GM23338 (cell line): ENCODE measurements at regions not wholly inside any gene's neighbourhood (a gene's known extent, or its start where the extent isn't known, plus 50 kb on each side); places are given as distances from the start of the nearest gene placed in this dataset.

Experiments used
- ATAC-seq: fragments of 200-7000 bp; cut with Tn5 transposase; 3 replicates; pipeline ENCODE4 v1.9.1; 2020
- DNase-seq: peaks from one replicate; pipeline ENCODE4 v3.0.0-alpha.2; 2015; ENCODE audit warnings: low spot score
- H2AFZ ChIP-seq: fragments of 200-600 bp; sonication (generic); 2 replicates; pipeline ENCODE4 v1.8.0; 2016; ENCODE audit warnings: antibody characterized with exemption, mild to moderate bottlenecking, moderate library complexity
- H3F3A ChIP-seq: fragments of 200-600 bp; sonication (generic); replicated peaks from 2 replicates; pipeline ENCODE4 v1.8.0; 2017; ENCODE audit warnings: antibody characterized with exemption, mixed run types, low read depth
- H3K27ac ChIP-seq: fragments of 200-600 bp; sonication (generic); 2 replicates; pipeline ENCODE4 v1.6.1; 2016; ENCODE audit warnings: low read depth
- H3K27me3 ChIP-seq: fragments of 200-600 bp; sonication (generic); 2 replicates; pipeline ENCODE4 v1.8.0; 2016; ENCODE audit warnings: mild to moderate bottlenecking, mixed run types, moderate library complexity; ENCODE audit not compliant: insufficient read depth
- H3K36me3 ChIP-seq: fragments of 200-600 bp; sonication (generic); 2 replicates; pipeline ENCODE4 v1.8.0; 2016; ENCODE audit warnings: mild to moderate bottlenecking; ENCODE audit not compliant: insufficient read depth
- H3K4me1 ChIP-seq: fragments of 200-600 bp; sonication (generic); 2 replicates; pipeline ENCODE4 v1.8.0; 2016; ENCODE audit warnings: mild to moderate bottlenecking, moderate library complexity; ENCODE audit not compliant: insufficient read depth
- H3K4me2 ChIP-seq: fragments of 200-600 bp; sonication (generic); 2 replicates; pipeline ENCODE4 v1.7.1; 2017; ENCODE audit warnings: mixed run types
- H3K4me3 ChIP-seq: fragments of 200-600 bp; sonication (generic); 2 replicates; pipeline ENCODE4 v1.6.1; 2016; ENCODE audit warnings: mixed run types
- H3K79me2 ChIP-seq: fragments of 200-600 bp; sonication (generic); replicated peaks from 2 replicates; pipeline ENCODE4 v1.8.0; 2017; ENCODE audit warnings: mild to moderate bottlenecking; ENCODE audit not compliant: insufficient read depth
- H3K9me2 ChIP-seq: fragments of 200-600 bp; sonication (generic); 2 replicates; pipeline ENCODE4 v1.8.0; 2017; ENCODE audit not compliant: insufficient read depth
- H4K20me1 ChIP-seq: fragments of 200-600 bp; sonication (generic); replicated peaks from 2 replicates; pipeline ENCODE4 v1.8.0; 2017; ENCODE audit warnings: mild to moderate bottlenecking; ENCODE audit not compliant: insufficient read depth
- H3K27ac Mint-ChIP-seq: 2 replicates; pipeline ENCODE4 v1.8.0; 2020; ENCODE audit warnings: inconsistent platforms, mild to moderate bottlenecking, moderate library complexity, mixed read lengths
- H3K27me3 Mint-ChIP-seq: 3 replicates; pipeline ENCODE4 v1.8.0; 2022; ENCODE audit warnings: low read depth, mild to moderate bottlenecking, moderate library complexity, mixed read lengths, inconsistent platforms; ENCODE audit not compliant: insufficient read depth, poor library complexity
- H3K36me3 Mint-ChIP-seq: 3 replicates; pipeline ENCODE4 v1.8.0; 2021; ENCODE audit warnings: low read depth, mild to moderate bottlenecking, inconsistent platforms, moderate library complexity, mixed read lengths
- H3K4me1 Mint-ChIP-seq: 3 replicates; pipeline ENCODE4 v1.8.0; 2020; ENCODE audit warnings: mild to moderate bottlenecking, inconsistent platforms, mixed read lengths
- H3K4me3 Mint-ChIP-seq: 3 replicates; pipeline ENCODE4 v1.8.0; 2021; ENCODE audit warnings: moderate library complexity, mild to moderate bottlenecking, inconsistent platforms, mixed read lengths
- H3K9me3 Mint-ChIP-seq: 3 replicates; pipeline ENCODE4 v1.8.0; 2020; ENCODE audit warnings: moderate library complexity, mild to moderate bottlenecking, inconsistent platforms, mixed read lengths
- CREB1 ChIP-seq: fragments of 250-450 bp; sonication (Bioruptor Pico); IDR thresholded peaks from 2 replicates; pipeline ENCODE4 v1.5.0; 2020; ENCODE audit warnings: low read depth, mild to moderate bottlenecking, moderate library complexity
- CTCF ChIP-seq, 2 experiments: fragments of 200-600 bp in 1 of 2; sonication (generic) in 1 of 2; conservative IDR thresholded peaks; 2 replicates each; pipeline versions ENCODE4 v1.5.1 to v1.6.1; 2016 to 2017; ENCODE audit warnings: antibody characterized with exemption in 2 of 2, low read depth in 2 of 2, mild to moderate bottlenecking in 2 of 2, moderate library complexity in 1 of 2
- ETS1 ChIP-seq: IDR thresholded peaks from 2 replicates; pipeline ENCODE4 v1.6.1; 2016; ENCODE audit warnings: antibody characterized with exemption
- EZH2 ChIP-seq: fragments of 200-600 bp; sonication (generic); IDR thresholded peaks from one replicate; pipeline ENCODE4 v1.8.0; 2017; ENCODE audit warnings: antibody characterized with exemption, mild to moderate bottlenecking, low read depth; ENCODE audit not compliant: unreplicated experiment
- EZH2phosphoT487 ChIP-seq: fragments of 200-600 bp; sonication (generic); IDR thresholded peaks from one replicate; pipeline ENCODE4 v1.8.1; 2018; ENCODE audit warnings: antibody characterized with exemption; ENCODE audit not compliant: unreplicated experiment
- JUNB ChIP-seq: IDR thresholded peaks from one replicate; pipeline ENCODE4 v1.6.1; 2016; ENCODE audit warnings: antibody characterized with exemption; ENCODE audit not compliant: unreplicated experiment
- NANOG ChIP-seq: IDR thresholded peaks from 2 replicates; pipeline ENCODE4 v1.6.1; 2016; ENCODE audit warnings: antibody characterized with exemption, borderline replicate concordance
- POLR2AphosphoS5 ChIP-seq: IDR thresholded peaks from 2 replicates; pipeline ENCODE4 v1.6.1; 2016; ENCODE audit warnings: antibody characterized with exemption, low read depth
- REST ChIP-seq: IDR thresholded peaks from one replicate; pipeline ENCODE4 v1.6.1; 2018; ENCODE audit warnings: antibody characterized with exemption; ENCODE audit not compliant: unreplicated experiment
- STAT1 ChIP-seq: IDR thresholded peaks from one replicate; pipeline ENCODE4 v1.6.1; 2016; ENCODE audit warnings: antibody characterized with exemption; ENCODE audit not compliant: unreplicated experiment
- ZNF114 ChIP-seq: fragments of 250-450 bp; sonication (Bioruptor Pico); IDR thresholded peaks from 2 replicates; pipeline ENCODE4 v1.5.0; 2020; ENCODE audit warnings: mild to moderate bottlenecking, moderate library complexity
- ZNF331 ChIP-seq: fragments of 250-450 bp; sonication (Bioruptor Pico); IDR thresholded peaks from 2 replicates; pipeline ENCODE4 v1.5.0; 2020; ENCODE audit warnings: low read depth, mild to moderate bottlenecking, moderate library complexity
- ZNF462 ChIP-seq: fragments of 250-450 bp; sonication (Bioruptor Pico); IDR thresholded peaks from 2 replicates; pipeline ENCODE4 v1.5.0; 2020; ENCODE audit warnings: mild to moderate bottlenecking, moderate library complexity

- no peaks in the 10 kb centered on the region for H3K27me3 ChIP-seq
- H3K36me3 Mint-ChIP-seq, result no peaks in the 10 kb centered on the region
- no peak overlapping the region for H3K4me2 ChIP-seq
- H3K4me3 ChIP-seq, result no peak overlapping the region
- H3K27me3 Mint-ChIP-seq, result peaks cover 1% of the 10 kb centered on the region
- peaks cover 3% of the 10 kb centered on the region; the same call in 1 of the 3 replicates for H3K9me3 Mint-ChIP-seq
- no peak for DNase-seq
- no peak overlapping the region for H3K4me3 Mint-ChIP-seq
- H3F3A ChIP-seq, result no peaks in the 10 kb centered on the region
- H3K27ac ChIP-seq, result no peak overlapping the region
- ATAC-seq, result no peak
- TF ChIP-seq NANOG, result no peak
- TF ChIP-seq JUNB, result no peak
- no peak for TF ChIP-seq STAT1
- TF ChIP-seq POLR2AphosphoS5, result no peak
- TF ChIP-seq CTCF (conservative IDR thresholded peaks at IDR 0.05; ENCODE audit: low read depth in 2 of 2), result no peak
- no peak for TF ChIP-seq EZH2
- TF ChIP-seq CREB1 (CRISPR knock-in tag), result no peak
- TF ChIP-seq EZH2phosphoT487, result no peak
- TF ChIP-seq ZNF331 (CRISPR knock-in tag), result no peak
- no peak for TF ChIP-seq ETS1
- TF ChIP-seq ZNF114, result no peak
- no peak for TF ChIP-seq REST
- no peak for TF ChIP-seq ZNF462 (CRISPR knock-in tag)
- no peaks in the 10 kb centered on the region for H3K79me2 ChIP-seq
- H3K27ac Mint-ChIP-seq, result no peak overlapping the region
- H3K4me1 ChIP-seq, result no peaks in the 10 kb centered on the region
- no peaks in the 10 kb centered on the region for H4K20me1 ChIP-seq
- H3K36me3 ChIP-seq, result no peaks in the 10 kb centered on the region
- H2AFZ ChIP-seq, result no peak overlapping the region
- no peaks in the 10 kb centered on the region for H3K9me2 ChIP-seq
- no peaks in the 10 kb centered on the region for H3K4me1 Mint-ChIP-seq
These were observed 521.7 kb upstream of the CLINT1 start for GRCh38 chr5:158380661-158381060.
